GM12874 (cell line): ENCODE measurements at regions not wholly inside any gene's neighbourhood (a gene's known extent, or its start where the extent isn't known, plus 50 kb on each side); places are given as distances from the start of the nearest gene placed in this dataset.

Experiments
- CTCF ChIP-seq: IDR thresholded peaks from 2 replicates; pipeline ENCODE4 v1.5.1; 2011; ENCODE audit warnings: low read depth, mild to moderate bottlenecking, control low read depth, low read length, moderate library complexity; ENCODE audit not compliant: insufficient read depth

- no peak for TF ChIP-seq CTCF
These were observed 343.4 kb downstream of the TBC1D32 start for GRCh38 chr6:120990866-120991265.

- no peak for TF ChIP-seq CTCF
These were observed 352.4 kb downstream of the TBC1D32 start for GRCh38 chr6:120981835-120982234.

- TF ChIP-seq CTCF, result no peak
These were observed 368.0 kb downstream of the TBC1D32 start for GRCh38 chr6:120966321-120966720.

- no peak for TF ChIP-seq CTCF
These were observed 368.5 kb downstream of the TBC1D32 start for GRCh38 chr6:120965814-120966213.

DNA sequence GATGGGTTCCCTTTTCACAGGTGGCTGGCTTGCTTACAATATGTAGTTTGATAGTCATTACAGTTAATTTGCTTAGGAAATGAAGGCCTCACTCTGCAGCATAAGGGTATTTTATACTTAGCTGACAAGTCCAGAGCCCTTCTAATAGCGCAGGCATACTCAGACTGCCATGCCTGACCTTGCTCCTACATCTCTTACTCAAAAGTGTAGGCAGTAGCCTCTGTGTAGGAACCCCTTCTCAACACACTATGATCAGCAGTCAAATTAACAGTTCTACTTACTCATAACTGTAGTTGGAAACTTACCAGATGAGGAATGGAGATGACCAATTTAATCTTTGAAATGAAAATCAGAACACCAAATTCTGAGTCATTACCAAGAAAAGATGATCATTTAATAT lies 373.5 kb downstream of the TBC1D32 start:
- no peak for TF ChIP-seq CTCF

DNA sequence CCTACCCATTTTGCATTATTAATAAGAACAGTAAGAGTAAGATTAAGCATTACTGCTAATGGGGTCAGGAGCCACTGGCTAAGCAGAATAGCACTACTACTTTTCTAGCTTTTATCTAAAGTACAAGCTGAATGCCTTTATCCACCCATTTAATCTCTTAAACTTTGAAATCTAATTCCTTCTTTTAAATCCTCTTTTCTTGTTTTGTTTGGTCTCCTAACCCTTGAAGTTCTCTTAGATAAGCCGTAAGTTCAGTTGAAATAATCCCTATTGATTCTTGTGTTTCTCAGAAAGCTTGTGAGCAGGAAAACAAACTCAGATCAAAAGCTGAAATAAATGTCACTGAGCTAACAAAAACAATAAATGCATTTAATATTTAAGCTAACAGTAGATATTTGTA lies 380.2 kb downstream of the TBC1D32 start:
- no peak for TF ChIP-seq CTCF

GRCh38 chr6:120951258-120951657 lies 383.0 kb downstream of the TBC1D32 start:
- TF ChIP-seq CTCF, result no peak

DNA sequence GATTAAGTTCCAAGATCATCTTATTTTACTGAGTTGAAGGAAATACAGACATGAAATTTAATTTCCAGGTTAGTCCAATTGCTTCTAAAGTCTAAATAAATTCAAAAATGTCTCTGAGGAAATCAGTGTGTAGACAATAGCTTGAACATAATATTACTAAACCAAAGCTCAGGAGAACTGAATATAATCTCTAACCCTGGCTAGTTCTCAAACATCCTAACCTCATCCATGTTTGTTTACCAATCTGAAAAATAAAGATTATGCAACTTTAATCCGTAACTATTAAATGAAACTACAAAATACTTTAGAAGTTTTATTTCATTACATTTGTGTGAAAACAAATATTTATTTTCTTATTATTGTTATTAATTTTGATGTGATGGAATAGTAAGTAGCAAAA lies 387.2 kb downstream of the TBC1D32 start:
- no peak for TF ChIP-seq CTCF
